Ishikawa (cell line): ENCODE measurements at regions not wholly inside any gene's neighbourhood (a gene's known extent, or its start where the extent isn't known, plus 50 kb on each side); places are given as distances from the start of the nearest gene placed in this dataset.
A peak's percentile ranks its signal among the peaks of the same experiment; 100 is the strongest.

Experiments
- CEBPB ChIP-seq: IDR thresholded peaks from 2 replicates; pipeline ENCODE4 v1.6.1; 2012
- CREB1 ChIP-seq: IDR thresholded peaks from 2 replicates; pipeline ENCODE4 v1.6.1; 2012; ENCODE audit warnings: low read depth
- EGR1 ChIP-seq: IDR thresholded peaks from 2 replicates; pipeline ENCODE4 v1.6.1; 2012
- EP300 ChIP-seq: IDR thresholded peaks from 2 replicates; pipeline ENCODE4 v1.6.1; 2012; ENCODE audit warnings: borderline replicate concordance
- FOXM1 ChIP-seq: IDR thresholded peaks from 2 replicates; pipeline ENCODE4 v1.6.1; 2012; ENCODE audit warnings: low read depth, borderline replicate concordance
- MAX ChIP-seq: IDR thresholded peaks from 2 replicates; pipeline ENCODE4 v1.6.1; 2012
- NFIC ChIP-seq: IDR thresholded peaks from 2 replicates; pipeline ENCODE4 v1.6.1; 2012
- RAD21 ChIP-seq: IDR thresholded peaks from 2 replicates; pipeline ENCODE4 v1.6.1; 2012; ENCODE audit warnings: low read depth
- REST ChIP-seq: IDR thresholded peaks from 2 replicates; pipeline ENCODE4 v1.6.1; 2012; ENCODE audit warnings: low read depth, mild to moderate bottlenecking
- TAF1 ChIP-seq: IDR thresholded peaks from 2 replicates; pipeline ENCODE4 v1.6.1; 2012; ENCODE audit warnings: low read depth, mild to moderate bottlenecking
- TCF12 ChIP-seq: IDR thresholded peaks from 2 replicates; pipeline ENCODE4 v1.6.1; 2012; ENCODE audit warnings: low read depth
- TEAD4 ChIP-seq: IDR thresholded peaks from 2 replicates; pipeline ENCODE4 v1.6.1; 2012
- USF1 ChIP-seq: IDR thresholded peaks from 2 replicates; pipeline ENCODE4 v1.6.1; 2012
- YY1 ChIP-seq: IDR thresholded peaks from 2 replicates; pipeline ENCODE4 v1.6.1; 2012; ENCODE audit warnings: low read depth
- ZBTB7A ChIP-seq: IDR thresholded peaks from 2 replicates; pipeline ENCODE4 v1.6.1; 2012; ENCODE audit warnings: low read depth

- TF ChIP-seq REST (no peak), TEAD4 (no peak)
These were observed 970.7 kb downstream of the KCNT2 start for GRCh38 chr1:195637539-195637938.

GRCh38 chr1:195618287-195618686 lies 990.0 kb downstream of the KCNT2 start:
- TF ChIP-seq MAX (no peak), EP300 (no peak), TAF1 (no peak), REST (no peak), YY1 (no peak), EGR1 (no peak), USF1 (no peak), FOXM1 (no peak), TCF12 (no peak), NFIC (no peak), TEAD4 (no peak), ZBTB7A (no peak), CREB1 (no peak), CEBPB (no peak), RAD21 (no peak)

- peak; percentile 63; the same call in 1 of the 2 replicates for TF ChIP-seq TEAD4
- TF ChIP-seq CEBPB = no peak
- TF ChIP-seq NFIC = peak; percentile 33; the same call in 1 of the 2 replicates
These were observed 991.1 kb downstream of the KCNT2 start for GRCh38 chr1:195617106-195617505.

GRCh38 chr1:195608883-195609282 lies 999.4 kb downstream of the KCNT2 start:
- TF ChIP-seq TAF1 (no peak), FOXM1 (no peak), CEBPB (no peak), REST (no peak), CREB1 (no peak), MAX (no peak), YY1 (no peak), EGR1 (no peak), EP300 (no peak), NFIC (no peak), RAD21 (no peak), TCF12 (no peak), USF1 (no peak), TEAD4 (no peak), ZBTB7A (no peak)

- TF ChIP-seq CREB1 (no peak), EP300 (no peak), YY1 (no peak), REST (no peak), MAX (no peak), NFIC (no peak), FOXM1 (no peak), ZBTB7A (no peak), EGR1 (no peak), CEBPB (no peak), TEAD4 (no peak), RAD21 (no peak), USF1 (no peak), TAF1 (no peak), TCF12 (no peak)
These were observed 1001.8 kb downstream of the KCNT2 start for GRCh38 chr1:195606483-195606882.
